ENCODE measurements at regions not wholly inside any gene's neighbourhood (a gene's known extent, or its start where the extent isn't known, plus 50 kb on each side); places are given as distances from the start of the nearest gene placed in this dataset.

DNA sequence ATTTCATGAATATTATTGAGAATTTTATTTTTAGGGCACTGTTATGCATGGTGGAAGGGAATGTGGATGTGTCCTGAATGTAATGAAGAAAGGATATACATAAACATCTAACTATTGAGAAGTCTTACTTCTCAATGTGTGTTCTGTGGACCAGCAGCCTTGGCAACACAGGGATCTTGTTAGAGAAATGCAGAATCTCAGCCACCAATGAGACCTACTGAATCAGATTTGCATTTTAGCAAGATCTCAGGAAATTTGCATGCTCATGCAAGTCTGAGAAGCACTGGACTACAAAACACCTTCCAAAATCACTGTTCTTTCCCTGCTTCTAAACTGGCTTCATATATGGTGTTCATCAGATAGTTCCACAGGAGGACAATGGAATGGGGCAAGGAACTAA, 139.7 kb upstream of the WDFY3 start:
- no peak overlapping the region for H3K4ac ChIP-seq (ENCODE audit: low read length)
- no peak overlapping the region for H4K8ac ChIP-seq (ENCODE audit: low read depth, low read length)
- H2BK120ac ChIP-seq (ENCODE audit: low read depth, low read length) = no peak overlapping the region
- H3K9me3 ChIP-seq (replicated peaks in 1 of 2; ENCODE audit: control insufficient read depth in 2 of 2, insufficient read depth in 1 of 2, low read depth in 1 of 2, low read length in 2 of 2) = no peaks in the 10 kb centered on the region
- H3K4me3 ChIP-seq (ENCODE audit: low read length in 2 of 2) = no peak overlapping the region
- no peak overlapping the region for H3K4me2 ChIP-seq (ENCODE audit: insufficient read depth, low read length, poor library complexity, severe bottlenecking)
- H2BK5ac ChIP-seq (ENCODE audit: low read length) = no peak overlapping the region
- no peak overlapping the region for H2BK15ac ChIP-seq (ENCODE audit: low read length)
- no peak overlapping the region for H3K23ac ChIP-seq (ENCODE audit: low read depth, low read length, poor library complexity)
- no peak overlapping the region for H3K9ac ChIP-seq (ENCODE audit: low read depth, low read length, poor library complexity)
- DNase-seq (ENCODE audit: low spot score) = no peak
- no peak overlapping the region for H2BK12ac ChIP-seq (ENCODE audit: low read length)
- no peak overlapping the region for H3K14ac ChIP-seq (ENCODE audit: low read length)
- no peaks in the 10 kb centered on the region for H3K36me3 ChIP-seq (replicated peaks in 1 of 2; ENCODE audit: control insufficient read depth in 2 of 2, insufficient read depth in 2 of 2, low read length in 2 of 2)
- no peaks in the 10 kb centered on the region for H3K4me1 ChIP-seq (ENCODE audit: control insufficient read depth in 2 of 2, insufficient read depth in 1 of 2, low read depth in 1 of 2, low read length in 2 of 2)
- H4K91ac ChIP-seq (ENCODE audit: low read depth, low read length, poor library complexity) = no peak overlapping the region
- no peak overlapping the region for H3K27ac ChIP-seq (replicated peaks; ENCODE audit: low read length)
- no peaks in the 10 kb centered on the region for H3K79me1 ChIP-seq (ENCODE audit: low read depth, low read length)
- no peak overlapping the region for H2AFZ ChIP-seq (ENCODE audit: low read length)
- H2AK5ac ChIP-seq (ENCODE audit: low read depth, low read length) = no peak overlapping the region
- H3K18ac ChIP-seq (ENCODE audit: low read length) = no peak overlapping the region
- peaks cover 0 to 6% (median 0%) of the 10 kb centered on the region in 3 experiments for H3K27me3 ChIP-seq (ENCODE audit: control insufficient read depth in 3 of 3, insufficient read depth in 3 of 3, low read depth in 1 of 3, low read length in 3 of 3)

DNA sequence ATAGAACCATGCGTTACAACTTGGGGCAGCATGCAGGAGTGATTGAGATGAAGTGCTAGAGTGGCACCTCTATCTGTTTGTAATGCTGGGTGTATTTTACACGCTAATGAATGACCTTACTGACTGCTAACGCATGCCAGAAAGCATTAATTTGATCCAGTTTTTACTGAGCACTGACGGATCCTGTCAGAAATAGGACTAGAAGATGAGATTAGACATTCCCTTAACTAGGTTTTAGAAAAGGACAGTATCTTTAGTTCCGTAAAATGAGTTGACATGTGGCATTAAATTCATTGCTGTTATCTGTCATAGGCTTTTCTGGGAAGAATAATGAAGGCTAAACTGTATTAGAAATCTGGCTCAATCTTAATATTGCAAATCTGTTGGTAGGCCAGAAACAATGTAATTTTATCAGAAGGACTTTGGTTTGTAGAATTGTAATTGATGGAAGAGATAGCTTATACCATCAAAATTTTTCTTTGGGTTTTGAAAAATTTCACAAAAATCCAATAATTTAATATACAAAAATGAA, 140.4 kb upstream of the WDFY3 start:
- H3K18ac ChIP-seq (ENCODE audit: low read length) = no peak overlapping the region
- no peak overlapping the region for H2BK120ac ChIP-seq (ENCODE audit: low read depth, low read length)
- no peak overlapping the region for H3K27ac ChIP-seq (replicated peaks; ENCODE audit: low read length)
- H3K36me3 ChIP-seq (replicated peaks in 1 of 2; ENCODE audit: control insufficient read depth in 2 of 2, insufficient read depth in 2 of 2, low read length in 2 of 2) = no peaks in the 10 kb centered on the region
- no peaks in the 10 kb centered on the region for H3K4me1 ChIP-seq (ENCODE audit: control insufficient read depth in 2 of 2, insufficient read depth in 1 of 2, low read depth in 1 of 2, low read length in 2 of 2)
- H3K14ac ChIP-seq (ENCODE audit: low read length) = no peak overlapping the region
- no peak overlapping the region for H2AFZ ChIP-seq (ENCODE audit: low read length)
- H2AK5ac ChIP-seq (ENCODE audit: low read depth, low read length) = no peak overlapping the region
- no peak overlapping the region for H3K4me2 ChIP-seq (ENCODE audit: insufficient read depth, low read length, poor library complexity, severe bottlenecking)
- no peaks in the 10 kb centered on the region for H3K79me1 ChIP-seq (ENCODE audit: low read depth, low read length)
- no peak overlapping the region for H4K8ac ChIP-seq (ENCODE audit: low read depth, low read length)
- peaks cover 0 to 6% (median 0%) of the 10 kb centered on the region in 3 experiments for H3K27me3 ChIP-seq (ENCODE audit: control insufficient read depth in 3 of 3, insufficient read depth in 3 of 3, low read depth in 1 of 3, low read length in 3 of 3)
- H3K9me3 ChIP-seq (replicated peaks in 1 of 2; ENCODE audit: control insufficient read depth in 2 of 2, insufficient read depth in 1 of 2, low read depth in 1 of 2, low read length in 2 of 2) = no peaks in the 10 kb centered on the region
- no peak overlapping the region for H2BK5ac ChIP-seq (ENCODE audit: low read length)
- no peak overlapping the region for H3K23ac ChIP-seq (ENCODE audit: low read depth, low read length, poor library complexity)
- H2BK15ac ChIP-seq (ENCODE audit: low read length) = no peak overlapping the region
- H4K91ac ChIP-seq (ENCODE audit: low read depth, low read length, poor library complexity) = no peak overlapping the region
- H3K9ac ChIP-seq (ENCODE audit: low read depth, low read length, poor library complexity) = no peak overlapping the region
- DNase-seq (ENCODE audit: low spot score) = no peak
- H3K4ac ChIP-seq (ENCODE audit: low read length) = no peak overlapping the region
- WGBS, 2 donors (ENCODE audit: extremely low coverage in 2 of 2, insufficient read length in 2 of 2, insufficient replicate concordance in 1 of 2) = no CpG with 5 or more reads among the region's 5 CpGs
- no peak overlapping the region for H3K4me3 ChIP-seq (ENCODE audit: low read length in 2 of 2)
- no peak overlapping the region for H2BK12ac ChIP-seq (ENCODE audit: low read length)

DNA sequence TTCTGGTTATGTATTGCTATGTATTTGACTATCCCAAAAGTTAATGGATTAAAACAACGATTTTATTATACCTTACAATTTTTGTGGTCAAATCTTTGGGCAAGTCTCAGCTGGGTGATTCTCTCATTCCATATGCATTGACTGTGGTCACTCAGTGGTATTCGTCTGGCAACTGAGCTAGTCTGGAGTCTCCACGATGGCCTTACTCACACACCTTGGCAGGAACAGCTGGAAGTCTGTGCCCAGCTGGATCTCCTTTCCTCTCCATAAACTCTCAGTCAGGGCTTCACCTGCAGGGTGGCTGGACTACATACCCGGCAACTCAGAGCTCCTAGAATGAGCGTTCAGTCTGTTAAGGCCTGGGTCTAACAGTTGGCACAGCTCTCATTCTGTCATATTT, 141.1 kb upstream of the WDFY3 start:
- no peak overlapping the region for H4K91ac ChIP-seq (ENCODE audit: low read depth, low read length, poor library complexity)
- no peaks in the 10 kb centered on the region for H3K4me1 ChIP-seq (ENCODE audit: control insufficient read depth in 2 of 2, insufficient read depth in 1 of 2, low read depth in 1 of 2, low read length in 2 of 2)
- H3K23ac ChIP-seq (ENCODE audit: low read depth, low read length, poor library complexity) = no peak overlapping the region
- H3K4ac ChIP-seq (ENCODE audit: low read length) = no peak overlapping the region
- no peaks in the 10 kb centered on the region for H3K79me1 ChIP-seq (ENCODE audit: low read depth, low read length)
- no peak overlapping the region for H2AFZ ChIP-seq (ENCODE audit: low read length)
- no peaks in the 10 kb centered on the region for H3K36me3 ChIP-seq (replicated peaks in 1 of 2; ENCODE audit: control insufficient read depth in 2 of 2, insufficient read depth in 2 of 2, low read length in 2 of 2)
- H2BK15ac ChIP-seq (ENCODE audit: low read length) = no peak overlapping the region
- no peak overlapping the region for H3K4me2 ChIP-seq (ENCODE audit: insufficient read depth, low read length, poor library complexity, severe bottlenecking)
- no peak overlapping the region for H2BK5ac ChIP-seq (ENCODE audit: low read length)
- no peak overlapping the region for H3K18ac ChIP-seq (ENCODE audit: low read length)
- H3K27ac ChIP-seq (replicated peaks; ENCODE audit: low read length) = no peak overlapping the region
- no peak overlapping the region for H3K9ac ChIP-seq (ENCODE audit: low read depth, low read length, poor library complexity)
- no peak overlapping the region for H2AK5ac ChIP-seq (ENCODE audit: low read depth, low read length)
- DNase-seq (ENCODE audit: low spot score) = no peak
- no peak overlapping the region for H3K14ac ChIP-seq (ENCODE audit: low read length)
- H3K9me3 ChIP-seq (replicated peaks in 1 of 2; ENCODE audit: control insufficient read depth in 2 of 2, insufficient read depth in 1 of 2, low read depth in 1 of 2, low read length in 2 of 2) = no peaks in the 10 kb centered on the region
- peaks cover 0 to 6% (median 0%) of the 10 kb centered on the region in 3 experiments for H3K27me3 ChIP-seq (ENCODE audit: control insufficient read depth in 3 of 3, insufficient read depth in 3 of 3, low read depth in 1 of 3, low read length in 3 of 3)
- no peak overlapping the region for H3K4me3 ChIP-seq (ENCODE audit: low read length in 2 of 2)
- H4K8ac ChIP-seq (ENCODE audit: low read depth, low read length) = no peak overlapping the region
- H2BK12ac ChIP-seq (ENCODE audit: low read length) = no peak overlapping the region
- WGBS, 2 donors (ENCODE audit: extremely low coverage in 2 of 2, insufficient read length in 2 of 2, insufficient replicate concordance in 1 of 2) = no CpG with 5 or more reads among the region's 5 CpGs
- H2BK120ac ChIP-seq (ENCODE audit: low read depth, low read length) = no peak overlapping the region

DNA sequence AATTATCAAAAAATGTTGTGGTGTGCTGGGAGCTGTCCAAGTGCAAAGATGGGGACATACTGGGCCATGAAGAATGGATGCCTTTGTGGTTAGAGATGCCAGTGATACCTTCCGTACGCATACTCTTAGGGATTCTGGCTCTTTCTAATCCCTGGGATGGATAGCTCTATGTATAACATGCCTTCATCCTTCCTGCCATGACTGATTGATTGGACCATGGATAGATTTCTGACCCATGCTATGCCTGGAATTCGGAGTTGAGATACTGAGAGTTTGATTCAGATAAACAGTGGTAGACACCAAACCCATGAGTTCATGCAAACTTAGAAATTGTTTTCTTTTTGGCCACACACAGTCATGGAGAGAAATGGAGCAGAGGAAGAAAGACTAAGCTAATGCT, 147.2 kb upstream of the WDFY3 start:
- Histone ChIP-seq H3K4ac (ENCODE audit: low read length) (no peak overlapping the region), H3K14ac (ENCODE audit: low read length) (no peak overlapping the region)

More for the DNA sequence above, 147.2 kb upstream of the WDFY3 start:
- Histone ChIP-seq H2AK5ac (ENCODE audit: low read depth, low read length) (no peak overlapping the region), H3K9me3 (replicated peaks in 1 of 2; ENCODE audit: control insufficient read depth in 2 of 2, insufficient read depth in 1 of 2, low read depth in 1 of 2, low read length in 2 of 2) (peaks cover 0 to 3% of the 10 kb centered on the region in 2 donors), H3K27me3 (ENCODE audit: control insufficient read depth in 3 of 3, insufficient read depth in 3 of 3, low read depth in 1 of 3, low read length in 3 of 3) (no peaks in the 10 kb centered on the region), H4K91ac (ENCODE audit: low read depth, low read length, poor library complexity) (no peak overlapping the region), H3K9ac (ENCODE audit: low read depth, low read length, poor library complexity) (no peak overlapping the region), H3K4me1 (ENCODE audit: control insufficient read depth in 2 of 2, insufficient read depth in 1 of 2, low read depth in 1 of 2, low read length in 2 of 2) (no peaks in the 10 kb centered on the region), H3K4me3 (ENCODE audit: low read length in 2 of 2) (no peak overlapping the region), H2BK15ac (ENCODE audit: low read length) (no peak overlapping the region), H3K79me1 (ENCODE audit: low read depth, low read length) (no peaks in the 10 kb centered on the region), H3K4me2 (ENCODE audit: insufficient read depth, low read length, poor library complexity, severe bottlenecking) (no peak overlapping the region), H2BK120ac (ENCODE audit: low read depth, low read length) (no peak overlapping the region), H2AFZ (ENCODE audit: low read length) (no peak overlapping the region), H4K8ac (ENCODE audit: low read depth, low read length) (no peak overlapping the region), H2BK12ac (ENCODE audit: low read length) (no peak overlapping the region), H3K18ac (ENCODE audit: low read length) (no peak overlapping the region), H3K27ac (replicated peaks; ENCODE audit: low read length) (no peak overlapping the region), H2BK5ac (ENCODE audit: low read length) (no peak overlapping the region), H3K36me3 (replicated peaks in 1 of 2; ENCODE audit: control insufficient read depth in 2 of 2, insufficient read depth in 2 of 2, low read length in 2 of 2) (no peaks in the 10 kb centered on the region), H3K23ac (ENCODE audit: low read depth, low read length, poor library complexity) (no peak overlapping the region)
- DNase-seq (ENCODE audit: low spot score) = no peak
- no CpG with 5 or more reads among the region's 3 CpGs for WGBS, 2 donors (ENCODE audit: extremely low coverage in 2 of 2, insufficient read length in 2 of 2, insufficient replicate concordance in 1 of 2)
